ENCODE measurements at regions not wholly inside any gene's neighbourhood (a gene's known extent, or its start where the extent isn't known, plus 50 kb on each side); places are given as distances from the start of the nearest gene placed in this dataset.

- Mint-ChIP-seq H3K4me3 (no peak overlapping the region), H3K4me1 (ENCODE audit: low read depth) (no peaks in the 10 kb centered on the region), H3K27me3 (no peaks in the 10 kb centered on the region), H3K9me3 (no peaks in the 10 kb centered on the region), H3K36me3 (ENCODE audit: low read depth) (no peaks in the 10 kb centered on the region), H3K27ac (no peak overlapping the region)
- Histone ChIP-seq H3K4me3 (ENCODE audit: low read length) (no peak overlapping the region), H3K27ac (ENCODE audit: low read depth in 1 of 2, low read length in 2 of 2) (no peak overlapping the region), H3K9me3 (ENCODE audit: control insufficient read depth in 1 of 2, insufficient read depth in 1 of 2, low read length in 2 of 2) (peaks cover 0 to 27% of the 10 kb centered on the region in 2 experiments), H3K36me3 (ENCODE audit: insufficient read depth, low read length) (no peaks in the 10 kb centered on the region), H3K27me3 (ENCODE audit: control insufficient read depth in 1 of 2, insufficient read depth in 2 of 2, low read length in 2 of 2) (no peaks in the 10 kb centered on the region), H3K4me1 (ENCODE audit: insufficient read depth, low read length) (no peaks in the 10 kb centered on the region)
- no peak for DNase-seq
- ChIA-PET POLR2A (no interaction called here), CTCF (no interaction called here)
- intact Hi-C loops (cut with DNase I, micrococcal nuclease), result no loop called here
- no peak for TF ChIP-seq CTCF (IDR thresholded peaks at IDR 0.05)
- no peak for ATAC-seq (ENCODE audit: poor library complexity)
These were observed 1043.6 kb upstream of the ADGRL4 start for GRCh38 chr1:80050085-80050484.

GRCh38 chr1:80048716-80049115 lies 1042.2 kb upstream of the ADGRL4 start:
- Mint-ChIP-seq H3K9me3 (no peaks in the 10 kb centered on the region), H3K27ac (no peak overlapping the region), H3K4me3 (no peak overlapping the region), H3K4me1 (ENCODE audit: low read depth) (no peaks in the 10 kb centered on the region), H3K36me3 (ENCODE audit: low read depth) (no peaks in the 10 kb centered on the region), H3K27me3 (no peaks in the 10 kb centered on the region)
- Histone ChIP-seq H3K9me3 (ENCODE audit: control insufficient read depth in 1 of 2, insufficient read depth in 1 of 2, low read length in 2 of 2) (peaks cover 0 to 23% of the 10 kb centered on the region in 2 experiments), H3K36me3 (ENCODE audit: insufficient read depth, low read length) (no peaks in the 10 kb centered on the region), H3K27me3 (ENCODE audit: control insufficient read depth in 1 of 2, insufficient read depth in 2 of 2, low read length in 2 of 2) (no peaks in the 10 kb centered on the region), H3K27ac (ENCODE audit: low read depth in 1 of 2, low read length in 2 of 2) (no peak overlapping the region), H3K4me3 (ENCODE audit: low read length) (no peak overlapping the region), H3K4me1 (ENCODE audit: insufficient read depth, low read length) (no peaks in the 10 kb centered on the region)
- POLR2A ChIA-PET, result no interaction called here
- no peak for DNase-seq
- intact Hi-C loops (cut with DNase I, micrococcal nuclease), result no loop called here
- CTCF ChIA-PET, result no interaction called here
- ATAC-seq (ENCODE audit: poor library complexity), result no peak
- no peak for TF ChIP-seq CTCF (IDR thresholded peaks at IDR 0.05)

GRCh38 chr1:80047791-80048190 lies 1041.3 kb upstream of the ADGRL4 start:
- H3K4me3 ChIP-seq (ENCODE audit: low read length), result no peak overlapping the region
- Mint-ChIP-seq H3K27ac (no peak overlapping the region), H3K4me1 (ENCODE audit: low read depth) (no peaks in the 10 kb centered on the region), H3K36me3 (ENCODE audit: low read depth) (no peaks in the 10 kb centered on the region), H3K27me3 (no peaks in the 10 kb centered on the region), H3K9me3 (no peaks in the 10 kb centered on the region), H3K4me3 (no peak overlapping the region)
- no peak overlapping the region for H3K27ac ChIP-seq (ENCODE audit: low read depth in 1 of 2, low read length in 2 of 2)
- DNase-seq (no peak), ATAC-seq (ENCODE audit: poor library complexity) (no peak)
- no peaks in the 10 kb centered on the region for H3K36me3 ChIP-seq (ENCODE audit: insufficient read depth, low read length)
- peaks cover 0 to 16% of the 10 kb centered on the region in 2 experiments for H3K9me3 ChIP-seq (ENCODE audit: control insufficient read depth in 1 of 2, insufficient read depth in 1 of 2, low read length in 2 of 2)
- no peaks in the 10 kb centered on the region for H3K27me3 ChIP-seq (ENCODE audit: control insufficient read depth in 1 of 2, insufficient read depth in 2 of 2, low read length in 2 of 2)
- no peak for TF ChIP-seq CTCF (IDR thresholded peaks at IDR 0.05)
- H3K4me1 ChIP-seq (ENCODE audit: insufficient read depth, low read length), result no peaks in the 10 kb centered on the region
- POLR2A ChIA-PET, result no interaction called here
- CTCF ChIA-PET, result no interaction called here
- intact Hi-C loops (cut with DNase I, micrococcal nuclease), result no loop called here
